K562 (cell line): ENCODE measurements at regions not wholly inside any gene's neighbourhood (a gene's known extent, or its start where the extent isn't known, plus 50 kb on each side); places are given as distances from the start of the nearest gene placed in this dataset.
A peak's percentile ranks its signal among the peaks of the same experiment; 100 is the strongest.
"Not testable (repeated sequence)": the region's sequence is repeated elsewhere in the genome, so short reads cannot be mapped to it uniquely, and the experiment has no call there.

Experiments used
- ATAC-seq: fragments of 200-7000 bp; cut with Tn5 transposase; 3 replicates; pipeline ENCODE4 v1.9.1; 2020; ENCODE audit warnings: moderate library complexity
- BruUV-seq: library from RNA; stranded (reverse); fragments of 400-500 nt; replicated peaks from 2 replicates; lab custom pipeline; 2021; lab: Mats Ljungman, UMichigan
- CTCF ChIA-PET: fragments of 300-600 bp; formaldehyde crosslinking; extraction: SDS; loops from one replicate; lab custom pipeline; 2021; ENCODE audit warnings: low intra/inter-chr PET ratio; lab: Yijun Ruan, JAX
- POLR2A ChIA-PET: fragments of 300-600, 350-650 bp; sonication (Branson Sonifier 250); formaldehyde crosslinking; extraction: SDS; loops from one replicate; lab custom pipeline; 2021; ENCODE audit warnings: antibody characterized with exemption, inconsistent platforms; lab: Yijun Ruan, JAX
- DNase-seq, 4 experiments: peaks; one replicate each; pipeline versions ENCODE4 v3.0.0 to v3.0.0-alpha.2; 2011 to 2018; ENCODE audit warnings: low spot score in 3 of 4, mixed read lengths in 3 of 4; ENCODE audit errors: extremely low read depth in 1 of 4
- FAIRE-seq: peaks from 2 replicates; lab custom pipeline; 2011; peaks lifted over from hg19 to GRCh38; lab: Jason Lieb, UNC
- H2AFZ ChIP-seq: 2 replicates; pipeline ENCODE4 v1.6.0; 2011; ENCODE audit warnings: low read depth, low read length, control low read depth, inconsistent platforms
- H3K27ac ChIP-seq: fragments of 200-600 bp; 3 replicates; pipeline ENCODE4 v1.8.0; 2011; ENCODE audit warnings: low read depth, mild to moderate bottlenecking, control low read depth, inconsistent platforms, low read length, moderate library complexity, mixed read lengths; ENCODE audit errors: extremely low read depth
- H3K27me3 ChIP-seq, 2 experiments: fragments of 300-600 bp in 1 of 2; 2 replicates in 1 of 2; 3 replicates in 1 of 2; pipeline versions ENCODE4 v1.6.0 to v1.8.0; 2011; ENCODE audit warnings: inconsistent platforms in 2 of 2, low read length in 2 of 2, mild to moderate bottlenecking in 1 of 2, mixed read lengths in 1 of 2, moderate library complexity in 1 of 2; ENCODE audit not compliant: control insufficient read depth in 2 of 2, insufficient read depth in 2 of 2
- H3K36me3 ChIP-seq: fragments of 300-600 bp; 3 replicates; pipeline ENCODE4 v1.8.0; 2011; ENCODE audit warnings: mild to moderate bottlenecking, low read length, inconsistent platforms; ENCODE audit not compliant: control insufficient read depth, insufficient read depth
- H3K4me1 ChIP-seq, 2 experiments: fragments of 200-600 bp in 1 of 2; replicated peaks in 1 of 2; 2 replicates in 1 of 2; 3 replicates in 1 of 2; pipeline versions ENCODE4 v1.5.1 to v1.8.0; 2011; ENCODE audit warnings: inconsistent platforms in 2 of 2, low read length in 2 of 2, mild to moderate bottlenecking in 1 of 2, mixed read lengths in 1 of 2, moderate library complexity in 1 of 2; ENCODE audit not compliant: control insufficient read depth in 2 of 2, insufficient read depth in 2 of 2
- H3K4me2 ChIP-seq: 2 replicates; pipeline ENCODE4 v1.6.1; 2011; ENCODE audit warnings: low read length, control low read depth, inconsistent platforms, mixed read lengths; ENCODE audit not compliant: insufficient read depth
- H3K4me3 ChIP-seq: fragments of 200-600 bp; sonication (generic), shearing (Covaris generic); 2 replicates; pipeline ENCODE4 v1.5.1; 2016; ENCODE audit warnings: control low read depth, inconsistent platforms
- H3K79me2 ChIP-seq: fragments of 200-600 bp; 3 replicates; pipeline ENCODE4 v1.8.0; 2011; ENCODE audit warnings: low read length, inconsistent platforms; ENCODE audit not compliant: control insufficient read depth, insufficient read depth
- H3K9ac ChIP-seq, 2 experiments: 2 replicates each; pipeline versions ENCODE4 v1.6.0 to v1.6.1; 2011; ENCODE audit warnings: low read depth in 2 of 2, low read length in 2 of 2, control low read depth in 1 of 2, inconsistent platforms in 1 of 2, mild to moderate bottlenecking in 1 of 2, mixed read lengths in 1 of 2; ENCODE audit not compliant: insufficient read depth in 1 of 2
- H3K9me1 ChIP-seq: one replicate; pipeline ENCODE4 v1.6.0; 2011; ENCODE audit warnings: inconsistent platforms, mild to moderate bottlenecking, low read length, moderate library complexity; ENCODE audit not compliant: control insufficient read depth, insufficient read depth
- H3K9me3 ChIP-seq: replicated peaks from 2 replicates; pipeline ENCODE4 v1.5.1; 2011; ENCODE audit warnings: low read depth, low read length, inconsistent platforms; ENCODE audit not compliant: control insufficient read depth, insufficient read depth
- H4K20me1 ChIP-seq: replicated peaks from 2 replicates; pipeline ENCODE4 v1.6.1; 2011; ENCODE audit warnings: low read length, inconsistent platforms, mixed read lengths; ENCODE audit not compliant: control insufficient read depth, insufficient read depth
- CBFA2T3 ChIP-seq: fragments of 450-650 bp; IDR thresholded peaks from 2 replicates; pipeline ENCODE4 v1.6.1; 2017
- CBX3 ChIP-seq, 2 experiments: IDR thresholded peaks; 1 replicate in 1 of 2; 2 replicates in 1 of 2; pipeline ENCODE4 v1.6.1; 2012; ENCODE audit warnings: inconsistent platforms in 2 of 2, low read length in 2 of 2, borderline replicate concordance in 1 of 2, control low read depth in 1 of 2
- GTF2A2 ChIP-seq: IDR thresholded peaks from 2 replicates; pipeline ENCODE4 v1.6.1; 2016; ENCODE audit warnings: mild to moderate bottlenecking, missing genetic modification characterization, missing compliant biosample characterization
- SETDB1 ChIP-seq: IDR thresholded peaks from one replicate; pipeline ENCODE4 v1.6.1; 2012; ENCODE audit warnings: low read length, control low read depth, inconsistent platforms
- WGBS: fragments of 100-300 bp; shearing (Covaris generic); methylation state at CpG from one replicate; pipeline ENCODE4 v1.1.6; 2016; ENCODE audit warnings: low coverage, mixed read lengths; ENCODE audit not compliant: insufficient coverage; ENCODE audit errors: missing lambda C conversion rate; 5-methylcytosine and 5-hydroxymethylcytosine counted together
- in situ Hi-C: fragments of 300-500 bp; cut with MboI; formaldehyde crosslinking; loops from 4 replicates; pipeline ENCODE4 v1.15.0; 2018; ENCODE audit warnings: inconsistent platforms, mixed read lengths
- intact Hi-C: fragments of 100-400 bp; cut with micrococcal nuclease; formaldehyde crosslinking; loops from 2 replicates; pipeline ENCODE4 v1.14.2; 2022

DNA sequence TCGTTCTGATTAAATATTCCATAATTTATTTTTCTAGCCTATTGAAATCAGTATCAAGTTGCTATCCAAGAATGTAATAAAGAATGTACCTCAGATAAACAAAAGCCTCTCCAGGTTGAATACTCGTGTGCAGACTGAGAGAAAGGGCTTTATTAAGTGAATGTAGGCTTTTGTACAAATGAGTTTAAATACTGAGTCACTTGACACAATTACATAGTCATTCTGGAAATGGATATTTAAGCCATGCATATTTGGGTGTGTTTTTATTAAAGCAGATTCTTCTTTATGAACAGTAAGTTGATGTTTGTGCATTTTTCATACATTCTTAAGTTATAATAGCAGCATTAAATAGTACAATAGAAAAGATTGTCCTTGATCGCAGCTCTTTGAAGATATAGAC, 139.8 kb upstream of the GK2 start:
- FAIRE-seq = no peak
- Histone ChIP-seq H3K36me3 (no peaks in the 10 kb centered on the region), H3K27me3 (no peaks in the 10 kb centered on the region), H3K9ac (no peak overlapping the region), H3K4me2 (no peak overlapping the region), H3K79me2 (no peaks in the 10 kb centered on the region), H3K27ac (no peak overlapping the region), H3K9me1 (no peaks in the 10 kb centered on the region), H3K4me1 (no peaks in the 10 kb centered on the region), H4K20me1 (no peaks in the 10 kb centered on the region), H3K9me3 (no peaks in the 10 kb centered on the region), H2AFZ (no peak overlapping the region), H3K4me3 (no peak overlapping the region)
- intact Hi-C loops = no loop called here
- in situ Hi-C loops = no loop called here
- CTCF ChIA-PET = no interaction called here
- no TSS peak for BruUV-seq
- DNase-seq = no peak
- POLR2A ChIA-PET = no interaction called here
- WGBS = 6% methylated on average over 3 of the region's 3 CpGs
- ATAC-seq = no peak
- no peak for TF ChIP-seq GTF2A2 (tag)
- TF ChIP-seq SETDB1 = no peak
- TF ChIP-seq CBX3 (IDR thresholded peaks at IDR 0.05; ENCODE audit: borderline replicate concordance in 1 of 2, low read length in 2 of 2) = no peak
- TF ChIP-seq, all 486 proteins: peak for 0

DNA sequence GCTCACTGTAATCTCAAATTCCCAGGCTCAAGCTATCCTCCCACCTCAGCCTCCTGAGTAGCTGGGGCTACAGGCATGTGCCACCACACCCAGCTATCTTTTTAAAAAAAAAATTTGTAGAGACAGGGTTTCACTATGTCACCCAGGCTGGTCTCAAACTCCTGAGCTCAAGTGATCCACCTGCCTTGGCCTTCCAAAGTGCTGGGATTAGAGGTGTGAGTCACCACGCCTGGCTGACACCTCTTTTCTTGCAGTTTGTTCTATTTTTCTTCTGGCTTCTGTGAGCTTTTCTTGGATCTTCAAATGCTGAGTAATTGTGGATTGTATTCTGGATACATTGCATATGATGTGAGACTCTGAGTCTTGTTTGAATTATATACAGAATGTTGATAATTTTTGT, 137.3 kb upstream of the GK2 start:
- H3K36me3 ChIP-seq, H3K27ac ChIP-seq: not testable (repeated sequence)
- peak; percentile 24; the same call in 1 of the 2 replicates for TF ChIP-seq CBFA2T3
- TF ChIP-seq, all 486 proteins: peak for 1; not testable (repeated sequence) for 485
- POLR2A ChIA-PET, BruUV-seq, H3K9ac ChIP-seq, H4K20me1 ChIP-seq, in situ Hi-C loops, H3K4me3 ChIP-seq, ATAC-seq, H2AFZ ChIP-seq, H3K4me1 ChIP-seq, H3K9me1 ChIP-seq, CTCF ChIA-PET, H3K27me3 ChIP-seq, intact Hi-C loops, H3K4me2 ChIP-seq, H3K9me3 ChIP-seq, FAIRE-seq, H3K79me2 ChIP-seq: not testable (repeated sequence)
- 0% methylated on average over 1 of the region's 1 CpG for WGBS
- peak in 1 of 4 experiments; percentile 16 for DNase-seq
